ENCODE measurements at regions not wholly inside any gene's neighbourhood (a gene's known extent, or its start where the extent isn't known, plus 50 kb on each side); places are given as distances from the start of the nearest gene placed in this dataset.

DNA sequence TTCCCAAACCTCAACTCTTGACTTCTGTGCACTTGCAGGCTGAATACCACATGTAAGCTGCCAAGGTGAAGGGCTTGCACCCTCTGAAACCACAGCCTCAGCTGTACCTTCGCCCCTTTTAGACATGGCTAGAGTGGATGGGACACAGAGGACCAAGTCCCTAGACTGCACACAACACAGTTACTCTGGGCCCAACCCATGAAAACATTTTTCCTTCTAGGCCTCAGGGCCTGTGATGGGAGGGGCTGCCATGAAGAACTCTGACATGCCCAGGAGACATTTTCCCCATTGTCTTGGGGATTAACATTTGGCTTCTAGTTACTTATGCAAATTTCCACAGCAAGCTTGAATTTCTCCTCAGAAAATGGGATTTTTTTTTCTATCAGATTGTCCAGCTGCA, 331.0 kb upstream of the RGMB start:
- TF ChIP-seq, protein P1, sequence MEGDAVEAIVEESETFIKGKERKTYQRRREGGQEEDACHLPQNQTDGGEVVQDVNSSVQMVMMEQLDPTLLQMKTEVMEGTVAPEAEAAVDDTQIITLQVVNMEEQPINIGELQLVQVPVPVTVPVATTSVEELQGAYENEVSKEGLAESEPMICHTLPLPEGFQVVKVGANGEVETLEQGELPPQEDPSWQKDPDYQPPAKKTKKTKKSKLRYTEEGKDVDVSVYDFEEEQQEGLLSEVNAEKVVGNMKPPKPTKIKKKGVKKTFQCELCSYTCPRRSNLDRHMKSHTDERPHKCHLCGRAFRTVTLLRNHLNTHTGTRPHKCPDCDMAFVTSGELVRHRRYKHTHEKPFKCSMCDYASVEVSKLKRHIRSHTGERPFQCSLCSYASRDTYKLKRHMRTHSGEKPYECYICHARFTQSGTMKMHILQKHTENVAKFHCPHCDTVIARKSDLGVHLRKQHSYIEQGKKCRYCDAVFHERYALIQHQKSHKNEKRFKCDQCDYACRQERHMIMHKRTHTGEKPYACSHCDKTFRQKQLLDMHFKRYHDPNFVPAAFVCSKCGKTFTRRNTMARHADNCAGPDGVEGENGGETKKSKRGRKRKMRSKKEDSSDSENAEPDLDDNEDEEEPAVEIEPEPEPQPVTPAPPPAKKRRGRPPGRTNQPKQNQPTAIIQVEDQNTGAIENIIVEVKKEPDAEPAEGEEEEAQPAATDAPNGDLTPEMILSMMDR (IDR thresholded peaks at IDR 0.05; ENCODE audit: insufficient read depth, low read length) = no peak
- no peak for TF ChIP-seq POLR2AphosphoS5 (IDR thresholded peaks at IDR 0.05; ENCODE audit: low read depth)
